SK-N-MC (cell line): ENCODE measurements at regions not wholly inside any gene's neighbourhood (a gene's known extent, or its start where the extent isn't known, plus 50 kb on each side); places are given as distances from the start of the nearest gene placed in this dataset.

Source experiments
- EZH2 ChIP-seq: fragments of 200-600 bp; sonication (generic); IDR thresholded peaks from one replicate; pipeline ENCODE4 v1.6.1; 2017; ENCODE audit warnings: antibody characterized with exemption
- FOXP2 ChIP-seq: optimal IDR thresholded peaks from 2 replicates; pipeline ENCODE3; 2011; ENCODE audit warnings: mild to moderate bottlenecking, moderate library complexity; ENCODE audit not compliant: insufficient read depth; ENCODE audit errors: extremely low read length, control extremely low read depth
- POLR2AphosphoS5 ChIP-seq: IDR thresholded peaks from 2 replicates; pipeline ENCODE4 v1.6.1; 2012; ENCODE audit warnings: mild to moderate bottlenecking, low read depth, low read length, borderline replicate concordance

GRCh38 chr5:156199045-156199444, 127.9 kb upstream of the SGCD start:
- no peak for TF ChIP-seq POLR2AphosphoS5
- TF ChIP-seq EZH2, result no peak
- TF ChIP-seq FOXP2, result no peak
